Glutamatergic neuron (in vitro differentiated cells): ENCODE measurements at regions not wholly inside any gene's neighbourhood (a gene's known extent, or its start where the extent isn't known, plus 50 kb on each side); places are given as distances from the start of the nearest gene placed in this dataset.

Experiments
- DNase-seq: peaks from one replicate; pipeline ENCODE4 v3.0.0; 2022
- H3K27ac Mint-ChIP-seq: one replicate; pipeline ENCODE4 v1.8.0; 2020; ENCODE audit warnings: mild to moderate bottlenecking, mixed read lengths, inconsistent platforms; ENCODE audit not compliant: unreplicated experiment
- H3K27me3 Mint-ChIP-seq: one replicate; pipeline ENCODE4 v1.8.0; 2020; ENCODE audit warnings: mild to moderate bottlenecking, moderate library complexity, mixed read lengths, inconsistent platforms; ENCODE audit not compliant: unreplicated experiment
- H3K36me3 Mint-ChIP-seq: one replicate; pipeline ENCODE4 v1.8.0; 2020; ENCODE audit warnings: mild to moderate bottlenecking, mixed read lengths, inconsistent platforms; ENCODE audit not compliant: unreplicated experiment
- H3K4me1 Mint-ChIP-seq: one replicate; pipeline ENCODE4 v1.8.0; 2020; ENCODE audit warnings: mild to moderate bottlenecking, low read depth, mixed read lengths, inconsistent platforms; ENCODE audit not compliant: unreplicated experiment
- H3K4me3 Mint-ChIP-seq: one replicate; pipeline ENCODE4 v1.8.0; 2020; ENCODE audit warnings: mild to moderate bottlenecking, mixed read lengths, inconsistent platforms; ENCODE audit not compliant: unreplicated experiment
- H3K9me3 Mint-ChIP-seq: one replicate; pipeline ENCODE4 v1.8.0; 2020; ENCODE audit warnings: mild to moderate bottlenecking, moderate library complexity, mixed read lengths, inconsistent platforms; ENCODE audit not compliant: unreplicated experiment
- TF ChIP-seq, protein P1 (sequence below): fragments of 200-600 bp; sonication (generic); IDR thresholded peaks from one replicate; pipeline ENCODE4 v1.5.0; 2021; ENCODE audit not compliant: partially characterized antibody, unreplicated experiment

DNA sequence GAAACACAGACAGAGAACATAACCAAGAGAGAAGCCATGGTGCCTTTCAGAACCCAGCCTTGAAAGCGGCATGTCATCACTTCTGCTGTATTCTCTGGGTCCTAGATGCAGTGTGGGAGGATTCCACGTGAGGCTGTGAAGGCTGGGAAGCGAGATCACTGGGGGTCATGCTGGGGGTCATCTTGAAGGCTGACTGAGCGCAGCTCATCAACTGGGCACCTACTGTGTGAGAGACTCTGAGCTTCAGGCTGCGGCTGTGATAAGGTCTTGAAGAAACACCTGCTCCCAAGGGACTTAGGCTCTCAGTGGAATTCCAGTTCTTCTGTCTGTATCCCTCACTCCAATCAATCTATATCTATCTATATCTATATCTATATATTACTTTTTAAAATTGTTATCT, 91.8 kb upstream of the KLF13 start:
- TF ChIP-seq, protein P1, sequence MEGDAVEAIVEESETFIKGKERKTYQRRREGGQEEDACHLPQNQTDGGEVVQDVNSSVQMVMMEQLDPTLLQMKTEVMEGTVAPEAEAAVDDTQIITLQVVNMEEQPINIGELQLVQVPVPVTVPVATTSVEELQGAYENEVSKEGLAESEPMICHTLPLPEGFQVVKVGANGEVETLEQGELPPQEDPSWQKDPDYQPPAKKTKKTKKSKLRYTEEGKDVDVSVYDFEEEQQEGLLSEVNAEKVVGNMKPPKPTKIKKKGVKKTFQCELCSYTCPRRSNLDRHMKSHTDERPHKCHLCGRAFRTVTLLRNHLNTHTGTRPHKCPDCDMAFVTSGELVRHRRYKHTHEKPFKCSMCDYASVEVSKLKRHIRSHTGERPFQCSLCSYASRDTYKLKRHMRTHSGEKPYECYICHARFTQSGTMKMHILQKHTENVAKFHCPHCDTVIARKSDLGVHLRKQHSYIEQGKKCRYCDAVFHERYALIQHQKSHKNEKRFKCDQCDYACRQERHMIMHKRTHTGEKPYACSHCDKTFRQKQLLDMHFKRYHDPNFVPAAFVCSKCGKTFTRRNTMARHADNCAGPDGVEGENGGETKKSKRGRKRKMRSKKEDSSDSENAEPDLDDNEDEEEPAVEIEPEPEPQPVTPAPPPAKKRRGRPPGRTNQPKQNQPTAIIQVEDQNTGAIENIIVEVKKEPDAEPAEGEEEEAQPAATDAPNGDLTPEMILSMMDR, result no peak
- DNase-seq, result no peak
- peaks cover 6% of the 10 kb centered on the region for H3K27me3 Mint-ChIP-seq
- H3K27ac Mint-ChIP-seq, result no peak overlapping the region
- no peaks in the 10 kb centered on the region for H3K36me3 Mint-ChIP-seq
- H3K9me3 Mint-ChIP-seq, result peaks cover 4% of the 10 kb centered on the region
- H3K4me3 Mint-ChIP-seq, result no peak overlapping the region
- peaks cover 2% of the 10 kb centered on the region for H3K4me1 Mint-ChIP-seq

DNA sequence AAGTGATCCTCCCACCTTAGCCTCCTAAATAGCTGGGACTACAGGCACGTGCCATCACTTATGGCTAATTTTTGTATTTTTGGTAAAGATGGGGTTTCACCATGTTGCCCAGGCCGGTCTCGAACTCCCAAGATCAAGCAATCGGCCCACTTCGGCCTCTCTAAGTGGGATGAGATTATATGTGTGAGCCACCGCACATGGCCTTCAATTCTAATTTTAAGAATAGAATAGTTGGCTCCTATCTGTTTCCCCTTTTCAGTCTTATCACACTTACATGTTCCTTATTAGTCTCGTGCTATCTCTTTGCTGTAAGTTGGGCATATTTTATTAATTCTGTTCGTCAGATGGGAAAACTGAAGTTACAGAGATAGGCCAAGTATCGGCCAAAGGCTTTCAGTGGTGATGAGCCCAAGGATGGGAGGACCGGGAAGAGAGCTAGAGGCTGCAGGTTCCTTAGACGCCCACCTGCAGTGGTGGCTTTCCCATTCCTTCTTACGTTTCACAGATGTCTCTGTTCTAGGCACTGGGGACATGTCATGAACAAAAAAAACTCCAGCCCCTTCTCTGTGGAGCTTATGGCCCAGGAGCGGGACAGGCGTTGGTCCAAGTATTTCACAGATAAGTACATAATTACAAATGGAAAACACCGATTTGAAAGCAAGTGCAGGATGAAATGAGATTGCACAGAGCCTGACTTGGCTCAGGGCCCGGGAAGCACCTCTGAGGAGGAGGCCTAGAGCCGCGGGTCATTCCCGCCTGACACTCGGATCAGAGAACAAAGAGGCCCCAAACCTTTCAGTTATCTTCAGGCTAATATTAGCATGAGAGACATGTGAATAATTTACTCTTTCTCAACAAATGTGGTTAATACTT, 91.1 kb upstream of the KLF13 start:
- Mint-ChIP-seq H3K9me3 (peaks cover 5% of the 10 kb centered on the region), H3K4me3 (no peak overlapping the region)

DNA sequence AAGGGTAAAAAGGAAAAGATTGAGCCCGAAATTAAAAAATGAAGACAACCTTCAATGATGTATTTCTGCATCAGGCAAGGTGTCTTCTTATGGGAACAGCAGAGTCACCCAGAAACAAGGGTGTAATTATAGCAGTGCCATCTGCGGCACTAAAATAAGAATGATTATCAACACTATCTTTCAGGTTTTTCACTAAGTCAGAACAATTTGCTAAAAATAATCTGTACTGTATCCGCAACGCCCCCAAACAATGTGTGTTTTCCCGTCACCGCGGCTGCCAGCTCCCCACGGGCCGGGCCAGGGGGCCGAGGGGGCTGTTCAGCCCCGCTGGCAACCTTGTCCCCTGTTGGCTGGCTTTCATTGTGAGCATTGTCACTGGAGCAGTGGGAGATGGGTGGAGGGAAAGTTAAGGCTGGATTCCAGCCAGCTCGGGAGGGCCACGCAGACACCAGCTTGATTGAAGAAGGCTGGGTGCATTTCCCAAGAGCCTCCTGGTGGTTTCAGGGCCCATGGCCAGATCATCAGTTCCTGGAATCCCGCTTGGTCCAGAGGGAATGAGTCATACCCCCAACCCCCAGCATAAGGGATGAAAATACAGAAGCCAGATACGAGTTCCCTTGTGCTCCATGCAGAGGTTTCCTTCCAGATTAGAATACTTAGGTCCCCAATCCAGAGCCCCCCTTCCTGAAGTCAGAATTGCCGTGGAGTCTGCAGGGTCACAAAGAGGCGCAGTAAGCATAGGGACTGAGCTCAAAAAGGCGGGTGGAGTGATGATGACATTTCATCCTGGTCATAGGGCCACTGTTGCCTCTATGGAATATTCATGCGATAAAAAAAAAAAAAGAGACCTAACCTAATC, 90.2 kb upstream of the KLF13 start:
- no peak overlapping the region for H3K4me3 Mint-ChIP-seq
- TF ChIP-seq, protein P1, result no peak
- peaks cover 6% of the 10 kb centered on the region for H3K27me3 Mint-ChIP-seq
- H3K4me1 Mint-ChIP-seq, result peaks cover 3% of the 10 kb centered on the region
- H3K36me3 Mint-ChIP-seq, result peaks cover 3% of the 10 kb centered on the region
- no peak overlapping the region for H3K27ac Mint-ChIP-seq
- DNase-seq, result no peak
- H3K9me3 Mint-ChIP-seq, result peaks cover 3% of the 10 kb centered on the region

More for the DNA sequence above, 91.1 kb upstream of the KLF13 start:
- peaks cover 2% of the 10 kb centered on the region for H3K4me1 Mint-ChIP-seq
- DNase-seq, result no peak
- H3K36me3 Mint-ChIP-seq, result no peaks in the 10 kb centered on the region
- no peak overlapping the region for H3K27ac Mint-ChIP-seq
- H3K27me3 Mint-ChIP-seq, result peaks cover 6% of the 10 kb centered on the region
- TF ChIP-seq, protein P1, result no peak

DNA sequence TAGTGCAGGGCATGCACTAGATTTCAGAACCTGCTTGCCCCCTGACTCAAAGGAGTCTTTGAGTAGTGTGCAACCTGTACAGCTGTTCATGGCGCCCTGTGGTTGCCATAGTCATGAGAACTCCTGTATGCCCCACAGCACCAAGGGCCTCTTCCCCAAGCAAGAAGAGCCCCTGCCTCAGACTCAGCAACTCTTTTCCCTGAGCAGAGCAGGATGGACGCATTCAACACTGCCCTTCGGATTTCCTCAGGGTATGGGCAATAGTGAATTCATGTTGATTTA, 89.7 kb upstream of the KLF13 start:
- Mint-ChIP-seq H3K4me1 (peaks cover 4% of the 10 kb centered on the region), H3K4me3 (no peak overlapping the region), H3K36me3 (peaks cover 9% of the 10 kb centered on the region), H3K27ac (no peak overlapping the region), H3K9me3 (peaks cover 3% of the 10 kb centered on the region), H3K27me3 (peaks cover 6% of the 10 kb centered on the region)
- no peak for DNase-seq
- TF ChIP-seq, protein P1, result no peak

DNA sequence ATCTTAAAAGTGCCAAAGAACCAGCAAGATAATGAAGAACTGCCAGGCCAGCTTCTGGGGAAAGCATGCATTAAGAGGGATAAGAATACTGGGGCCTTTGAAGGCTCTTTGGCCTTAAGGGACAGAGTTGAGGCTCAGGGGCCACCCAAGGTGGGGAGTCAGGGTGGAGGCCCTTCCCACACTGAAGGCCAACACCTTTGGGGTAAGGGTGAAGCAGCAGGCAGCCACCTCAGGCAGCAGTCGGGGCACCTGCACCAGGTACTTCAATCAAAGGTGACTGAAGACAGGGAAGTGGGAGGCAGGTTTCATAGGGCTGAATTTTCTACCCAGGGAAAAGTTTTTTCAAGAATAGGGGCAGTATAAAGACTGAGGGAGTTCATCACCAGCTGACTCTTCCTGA, 87.7 kb upstream of the KLF13 start:
- Mint-ChIP-seq H3K27ac (no peak overlapping the region), H3K27me3 (peaks cover 3% of the 10 kb centered on the region), H3K4me3 (no peak overlapping the region), H3K9me3 (peaks cover 1% of the 10 kb centered on the region), H3K36me3 (peaks cover 10% of the 10 kb centered on the region), H3K4me1 (peaks cover 5% of the 10 kb centered on the region)
- TF ChIP-seq, protein P1, result no peak
- no peak for DNase-seq
